Endothelial cell (in vitro differentiated cells): ENCODE measurements at regions not wholly inside any gene's neighbourhood (a gene's known extent, or its start where the extent isn't known, plus 50 kb on each side); places are given as distances from the start of the nearest gene placed in this dataset.

Source experiments
- DNase-seq: peaks from one replicate; pipeline ENCODE4 v3.0.0; 2021; ENCODE audit warnings: low spot score
- H3K27ac Mint-ChIP-seq: one replicate; pipeline ENCODE4 v1.8.0; 2021; ENCODE audit warnings: mixed read lengths, inconsistent platforms; ENCODE audit not compliant: unreplicated experiment
- H3K27me3 Mint-ChIP-seq: one replicate; pipeline ENCODE4 v1.8.0; 2021; ENCODE audit warnings: mild to moderate bottlenecking, moderate library complexity, mixed read lengths, inconsistent platforms; ENCODE audit not compliant: unreplicated experiment
- H3K36me3 Mint-ChIP-seq: one replicate; pipeline ENCODE4 v1.8.0; 2021; ENCODE audit warnings: mild to moderate bottlenecking, low read depth, mixed read lengths, inconsistent platforms; ENCODE audit not compliant: unreplicated experiment
- H3K4me1 Mint-ChIP-seq: one replicate; pipeline ENCODE4 v1.8.0; 2021; ENCODE audit warnings: mild to moderate bottlenecking, mixed read lengths, inconsistent platforms; ENCODE audit not compliant: unreplicated experiment
- H3K4me3 Mint-ChIP-seq: one replicate; pipeline ENCODE4 v1.8.0; 2021; ENCODE audit warnings: mild to moderate bottlenecking, mixed read lengths, inconsistent platforms; ENCODE audit not compliant: unreplicated experiment
- H3K9me3 Mint-ChIP-seq: one replicate; pipeline ENCODE4 v1.8.0; 2021; ENCODE audit warnings: mixed read lengths, inconsistent platforms; ENCODE audit not compliant: unreplicated experiment
- TF ChIP-seq, protein P1 (sequence below): fragments of 200-600 bp; sonication (generic); IDR thresholded peaks from one replicate; pipeline ENCODE4 v1.5.0; 2021; ENCODE audit warnings: antibody characterized with exemption; ENCODE audit not compliant: unreplicated experiment

DNA sequence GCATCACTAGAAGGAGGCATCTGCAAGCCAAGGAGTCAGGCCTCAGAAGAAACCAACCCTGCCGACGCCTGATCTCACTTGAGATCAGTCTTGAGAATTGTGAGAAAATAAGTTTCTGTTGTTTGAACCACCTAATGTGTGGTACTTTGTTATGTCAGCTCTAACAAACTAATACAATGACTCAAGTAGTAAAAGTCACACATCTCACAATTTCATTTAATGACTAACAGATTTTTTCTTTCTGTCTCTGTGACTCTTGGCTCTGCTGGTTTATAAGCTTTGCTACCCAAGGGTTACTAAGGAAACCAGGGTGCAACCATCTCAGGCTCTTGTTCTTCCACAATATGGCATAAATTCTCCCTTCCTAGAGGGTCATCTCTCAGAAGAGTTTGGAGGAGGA lies 315.8 kb upstream of the GRAMD2B start:
- no peaks in the 10 kb centered on the region for H3K27me3 Mint-ChIP-seq

DNA sequence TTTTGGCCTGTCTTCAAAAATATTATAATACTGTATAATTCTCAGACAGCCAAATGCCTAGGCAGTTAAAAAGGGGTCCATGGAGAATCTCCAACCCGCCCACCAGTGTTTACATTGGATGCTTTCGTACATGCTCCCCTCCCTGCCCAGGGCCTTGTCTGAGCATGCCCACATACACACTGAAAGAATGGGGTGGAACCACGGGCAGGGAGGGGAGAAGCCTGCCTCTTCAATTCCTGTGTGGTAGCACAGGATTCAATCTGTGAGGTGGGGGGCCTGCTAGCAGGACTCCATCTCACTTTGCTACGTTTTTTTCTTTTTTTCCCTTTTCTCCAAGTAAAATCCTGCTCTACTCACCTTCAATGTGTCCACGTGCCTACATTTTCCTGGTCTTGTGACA lies 314.7 kb upstream of the GRAMD2B start:
- Mint-ChIP-seq H3K4me3 (no peak overlapping the region), H3K4me1 (no peaks in the 10 kb centered on the region), H3K9me3 (peaks cover 2% of the 10 kb centered on the region), H3K27me3 (no peaks in the 10 kb centered on the region), H3K36me3 (no peaks in the 10 kb centered on the region), H3K27ac (no peak overlapping the region)
- no peak for DNase-seq
- TF ChIP-seq, protein P1, sequence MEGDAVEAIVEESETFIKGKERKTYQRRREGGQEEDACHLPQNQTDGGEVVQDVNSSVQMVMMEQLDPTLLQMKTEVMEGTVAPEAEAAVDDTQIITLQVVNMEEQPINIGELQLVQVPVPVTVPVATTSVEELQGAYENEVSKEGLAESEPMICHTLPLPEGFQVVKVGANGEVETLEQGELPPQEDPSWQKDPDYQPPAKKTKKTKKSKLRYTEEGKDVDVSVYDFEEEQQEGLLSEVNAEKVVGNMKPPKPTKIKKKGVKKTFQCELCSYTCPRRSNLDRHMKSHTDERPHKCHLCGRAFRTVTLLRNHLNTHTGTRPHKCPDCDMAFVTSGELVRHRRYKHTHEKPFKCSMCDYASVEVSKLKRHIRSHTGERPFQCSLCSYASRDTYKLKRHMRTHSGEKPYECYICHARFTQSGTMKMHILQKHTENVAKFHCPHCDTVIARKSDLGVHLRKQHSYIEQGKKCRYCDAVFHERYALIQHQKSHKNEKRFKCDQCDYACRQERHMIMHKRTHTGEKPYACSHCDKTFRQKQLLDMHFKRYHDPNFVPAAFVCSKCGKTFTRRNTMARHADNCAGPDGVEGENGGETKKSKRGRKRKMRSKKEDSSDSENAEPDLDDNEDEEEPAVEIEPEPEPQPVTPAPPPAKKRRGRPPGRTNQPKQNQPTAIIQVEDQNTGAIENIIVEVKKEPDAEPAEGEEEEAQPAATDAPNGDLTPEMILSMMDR, result no peak

More for the DNA sequence above, 315.8 kb upstream of the GRAMD2B start:
- DNase-seq, result no peak
- TF ChIP-seq, protein P1, result no peak
- Mint-ChIP-seq H3K4me3 (no peak overlapping the region), H3K27ac (no peak overlapping the region), H3K4me1 (no peaks in the 10 kb centered on the region), H3K9me3 (no peaks in the 10 kb centered on the region), H3K36me3 (no peaks in the 10 kb centered on the region)

DNA sequence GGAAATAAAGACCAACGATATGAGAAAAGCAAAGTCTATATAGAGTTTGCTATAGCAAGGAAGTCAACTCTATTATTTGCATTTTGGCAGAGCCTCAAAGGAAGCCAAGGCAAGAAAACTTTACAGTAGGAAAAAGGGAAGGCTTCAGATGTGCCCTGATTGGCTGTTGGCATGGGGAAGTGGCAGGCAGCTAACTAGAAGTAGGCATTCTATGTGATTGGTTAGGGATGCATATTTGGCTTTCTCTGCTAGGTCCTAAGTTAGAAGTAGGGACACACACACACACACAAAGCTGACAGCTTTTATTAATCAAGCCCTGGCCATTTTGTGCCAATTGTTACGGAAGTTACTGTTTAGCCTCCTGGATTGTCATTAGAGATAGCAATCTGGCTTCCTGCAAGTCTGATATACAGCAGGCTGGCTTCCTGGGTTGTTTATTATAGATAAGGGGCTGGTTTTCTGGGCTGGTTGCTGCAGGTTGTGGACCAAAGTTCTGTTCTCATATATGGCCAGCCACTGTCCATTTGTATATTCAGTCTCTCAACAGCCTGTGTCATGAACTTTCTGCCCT lies 308.1 kb upstream of the GRAMD2B start:
- no peak overlapping the region for H3K4me3 Mint-ChIP-seq
- no peaks in the 10 kb centered on the region for H3K4me1 Mint-ChIP-seq
- H3K27me3 Mint-ChIP-seq, result no peaks in the 10 kb centered on the region
- peaks cover 5% of the 10 kb centered on the region for H3K9me3 Mint-ChIP-seq
- TF ChIP-seq, protein P1, result no peak
- DNase-seq, result no peak
- H3K36me3 Mint-ChIP-seq, result peaks cover 3% of the 10 kb centered on the region
- H3K27ac Mint-ChIP-seq, result no peak overlapping the region

DNA sequence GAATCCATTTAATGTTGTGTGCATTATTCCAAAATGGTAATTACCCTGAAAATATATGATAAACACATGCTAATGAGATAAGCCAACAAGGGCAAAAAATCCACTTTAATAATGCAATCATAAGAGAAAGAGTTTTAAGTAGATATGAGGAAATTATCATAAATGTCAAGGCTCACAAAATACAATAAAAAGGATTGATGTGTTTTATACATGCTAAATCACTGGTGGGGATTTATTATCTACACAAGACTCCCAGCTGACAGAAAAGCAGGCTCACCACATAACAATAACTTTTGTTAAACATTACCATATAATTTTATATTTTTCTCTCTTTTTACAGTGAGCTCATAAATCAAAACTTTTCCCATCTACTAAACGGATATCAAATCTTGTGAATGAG lies 306.2 kb upstream of the GRAMD2B start:
- H3K9me3 Mint-ChIP-seq, result peaks cover 5% of the 10 kb centered on the region

DNA sequence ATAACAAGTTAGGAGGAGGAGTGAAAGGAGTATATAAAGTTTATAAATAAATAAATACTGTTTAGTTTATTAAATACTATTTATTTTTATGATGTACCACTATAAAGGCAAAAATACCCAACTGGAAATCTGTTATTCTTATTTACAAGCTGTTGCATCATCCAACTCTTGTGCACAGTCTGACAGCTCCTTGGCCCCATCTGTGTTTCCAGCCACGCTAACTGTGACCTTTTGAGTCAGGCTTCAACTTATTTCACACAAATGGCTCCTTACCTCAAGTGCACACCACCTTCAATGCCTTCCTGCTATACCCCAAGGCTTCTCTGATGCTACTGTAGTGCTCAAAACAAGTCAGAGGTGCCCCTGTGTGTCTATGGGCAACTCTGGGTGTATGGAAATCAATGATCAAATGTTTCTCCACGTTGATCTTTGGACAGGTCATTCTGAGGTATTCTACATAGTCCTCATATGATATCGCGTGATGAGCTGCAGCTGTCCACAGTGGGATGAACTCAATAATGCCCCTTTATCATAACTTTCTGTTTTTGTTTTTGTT lies 303.2 kb upstream of the GRAMD2B start:
- TF ChIP-seq, protein P1, result no peak
- no peaks in the 10 kb centered on the region for H3K9me3 Mint-ChIP-seq
- no peak for DNase-seq
- H3K4me1 Mint-ChIP-seq, result peaks cover 11% of the 10 kb centered on the region
- H3K27ac Mint-ChIP-seq, result no peak overlapping the region
- H3K4me3 Mint-ChIP-seq, result no peak overlapping the region
- peaks cover 3% of the 10 kb centered on the region for H3K36me3 Mint-ChIP-seq
- H3K27me3 Mint-ChIP-seq, result peaks cover 4% of the 10 kb centered on the region

More for the DNA sequence above, 306.2 kb upstream of the GRAMD2B start:
- H3K36me3 Mint-ChIP-seq, result peaks cover 3% of the 10 kb centered on the region
- H3K27ac Mint-ChIP-seq, result no peak overlapping the region
- no peak for DNase-seq
- H3K4me3 Mint-ChIP-seq, result no peak overlapping the region
- no peaks in the 10 kb centered on the region for H3K27me3 Mint-ChIP-seq
- TF ChIP-seq, protein P1, result no peak
- no peaks in the 10 kb centered on the region for H3K4me1 Mint-ChIP-seq
